ENCODE measurements at regions not wholly inside any gene's neighbourhood (a gene's known extent, or its start where the extent isn't known, plus 50 kb on each side); places are given as distances from the start of the nearest gene placed in this dataset.

DNA sequence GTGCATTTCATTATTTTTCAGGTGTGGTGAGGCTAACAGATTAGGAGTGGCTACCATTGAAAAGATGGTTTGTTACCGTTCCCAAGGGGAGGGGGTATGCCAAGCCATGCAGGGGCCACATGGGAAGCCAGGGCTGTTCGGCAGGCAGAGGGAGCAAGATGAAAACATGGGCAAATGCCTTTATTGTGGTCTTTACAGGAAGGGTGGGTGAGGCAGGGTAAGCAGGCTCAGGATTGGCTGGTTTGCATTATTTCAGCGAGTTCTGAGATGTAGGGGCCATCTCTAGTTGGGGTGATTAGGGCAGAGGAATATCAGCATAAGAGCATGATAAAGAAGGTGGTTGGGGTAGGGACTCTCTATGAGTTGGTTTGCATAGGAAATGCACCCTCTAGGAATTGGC is 117.6 kb downstream of the CCT6B start:
- no peak for DNase-seq (ENCODE audit: low spot score)
- Histone ChIP-seq H3K4me3 (no peak overlapping the region), H3K36me3 (ENCODE audit: insufficient read depth) (no peaks in the 10 kb centered on the region), H3K79me2 (replicated peaks; ENCODE audit: insufficient read depth) (no peaks in the 10 kb centered on the region), H3K4me2 (no peak overlapping the region), H2AFZ (no peak overlapping the region), H3K9me2 (ENCODE audit: insufficient read depth) (peaks cover 8% of the 10 kb centered on the region), H4K20me1 (replicated peaks; ENCODE audit: insufficient read depth) (no peaks in the 10 kb centered on the region), H3K27ac (ENCODE audit: low read depth) (no peak overlapping the region), H3F3A (replicated peaks; ENCODE audit: low read depth) (no peaks in the 10 kb centered on the region), H3K27me3 (ENCODE audit: insufficient read depth) (no peaks in the 10 kb centered on the region), H3K4me1 (ENCODE audit: insufficient read depth) (peaks cover 13% of the 10 kb centered on the region)
- no peaks in the 10 kb centered on the region for H3K9me3 Mint-ChIP-seq
- no peak overlapping the region for H3K4me3 Mint-ChIP-seq
- peaks cover 7% of the 10 kb centered on the region for H3K27me3 Mint-ChIP-seq (ENCODE audit: insufficient read depth, low read depth, poor library complexity)
- TF ChIP-seq POLR2AphosphoS5 (IDR thresholded peaks at IDR 0.05; ENCODE audit: low read depth) (no peak), JUNB (IDR thresholded peaks at IDR 0.05; ENCODE audit: unreplicated experiment) (no peak), ZNF331 (CRISPR knock-in tag; IDR thresholded peaks at IDR 0.05; ENCODE audit: low read depth) (no peak), STAT1 (IDR thresholded peaks at IDR 0.05; ENCODE audit: unreplicated experiment) (no peak), CREB1 (CRISPR knock-in tag; IDR thresholded peaks at IDR 0.05; ENCODE audit: low read depth) (no peak), ZNF114 (CRISPR knock-in tag; IDR thresholded peaks at IDR 0.05) (no peak), NANOG (IDR thresholded peaks at IDR 0.05; ENCODE audit: borderline replicate concordance) (no peak), EZH2phosphoT487 (IDR thresholded peaks at IDR 0.05; ENCODE audit: unreplicated experiment) (no peak)
- TF ChIP-seq, protein P1, sequence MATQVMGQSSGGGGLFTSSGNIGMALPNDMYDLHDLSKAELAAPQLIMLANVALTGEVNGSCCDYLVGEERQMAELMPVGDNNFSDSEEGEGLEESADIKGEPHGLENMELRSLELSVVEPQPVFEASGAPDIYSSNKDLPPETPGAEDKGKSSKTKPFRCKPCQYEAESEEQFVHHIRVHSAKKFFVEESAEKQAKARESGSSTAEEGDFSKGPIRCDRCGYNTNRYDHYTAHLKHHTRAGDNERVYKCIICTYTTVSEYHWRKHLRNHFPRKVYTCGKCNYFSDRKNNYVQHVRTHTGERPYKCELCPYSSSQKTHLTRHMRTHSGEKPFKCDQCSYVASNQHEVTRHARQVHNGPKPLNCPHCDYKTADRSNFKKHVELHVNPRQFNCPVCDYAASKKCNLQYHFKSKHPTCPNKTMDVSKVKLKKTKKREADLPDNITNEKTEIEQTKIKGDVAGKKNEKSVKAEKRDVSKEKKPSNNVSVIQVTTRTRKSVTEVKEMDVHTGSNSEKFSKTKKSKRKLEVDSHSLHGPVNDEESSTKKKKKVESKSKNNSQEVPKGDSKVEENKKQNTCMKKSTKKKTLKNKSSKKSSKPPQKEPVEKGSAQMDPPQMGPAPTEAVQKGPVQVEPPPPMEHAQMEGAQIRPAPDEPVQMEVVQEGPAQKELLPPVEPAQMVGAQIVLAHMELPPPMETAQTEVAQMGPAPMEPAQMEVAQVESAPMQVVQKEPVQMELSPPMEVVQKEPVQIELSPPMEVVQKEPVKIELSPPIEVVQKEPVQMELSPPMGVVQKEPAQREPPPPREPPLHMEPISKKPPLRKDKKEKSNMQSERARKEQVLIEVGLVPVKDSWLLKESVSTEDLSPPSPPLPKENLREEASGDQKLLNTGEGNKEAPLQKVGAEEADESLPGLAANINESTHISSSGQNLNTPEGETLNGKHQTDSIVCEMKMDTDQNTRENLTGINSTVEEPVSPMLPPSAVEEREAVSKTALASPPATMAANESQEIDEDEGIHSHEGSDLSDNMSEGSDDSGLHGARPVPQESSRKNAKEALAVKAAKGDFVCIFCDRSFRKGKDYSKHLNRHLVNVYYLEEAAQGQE (IDR thresholded peaks at IDR 0.05; ENCODE audit: unreplicated experiment): no peak
- TF ChIP-seq, protein P2, sequence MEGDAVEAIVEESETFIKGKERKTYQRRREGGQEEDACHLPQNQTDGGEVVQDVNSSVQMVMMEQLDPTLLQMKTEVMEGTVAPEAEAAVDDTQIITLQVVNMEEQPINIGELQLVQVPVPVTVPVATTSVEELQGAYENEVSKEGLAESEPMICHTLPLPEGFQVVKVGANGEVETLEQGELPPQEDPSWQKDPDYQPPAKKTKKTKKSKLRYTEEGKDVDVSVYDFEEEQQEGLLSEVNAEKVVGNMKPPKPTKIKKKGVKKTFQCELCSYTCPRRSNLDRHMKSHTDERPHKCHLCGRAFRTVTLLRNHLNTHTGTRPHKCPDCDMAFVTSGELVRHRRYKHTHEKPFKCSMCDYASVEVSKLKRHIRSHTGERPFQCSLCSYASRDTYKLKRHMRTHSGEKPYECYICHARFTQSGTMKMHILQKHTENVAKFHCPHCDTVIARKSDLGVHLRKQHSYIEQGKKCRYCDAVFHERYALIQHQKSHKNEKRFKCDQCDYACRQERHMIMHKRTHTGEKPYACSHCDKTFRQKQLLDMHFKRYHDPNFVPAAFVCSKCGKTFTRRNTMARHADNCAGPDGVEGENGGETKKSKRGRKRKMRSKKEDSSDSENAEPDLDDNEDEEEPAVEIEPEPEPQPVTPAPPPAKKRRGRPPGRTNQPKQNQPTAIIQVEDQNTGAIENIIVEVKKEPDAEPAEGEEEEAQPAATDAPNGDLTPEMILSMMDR (conservative IDR thresholded peaks at IDR 0.05; ENCODE audit: low read depth in 2 of 2): no peak
- TF ChIP-seq, protein P3, sequence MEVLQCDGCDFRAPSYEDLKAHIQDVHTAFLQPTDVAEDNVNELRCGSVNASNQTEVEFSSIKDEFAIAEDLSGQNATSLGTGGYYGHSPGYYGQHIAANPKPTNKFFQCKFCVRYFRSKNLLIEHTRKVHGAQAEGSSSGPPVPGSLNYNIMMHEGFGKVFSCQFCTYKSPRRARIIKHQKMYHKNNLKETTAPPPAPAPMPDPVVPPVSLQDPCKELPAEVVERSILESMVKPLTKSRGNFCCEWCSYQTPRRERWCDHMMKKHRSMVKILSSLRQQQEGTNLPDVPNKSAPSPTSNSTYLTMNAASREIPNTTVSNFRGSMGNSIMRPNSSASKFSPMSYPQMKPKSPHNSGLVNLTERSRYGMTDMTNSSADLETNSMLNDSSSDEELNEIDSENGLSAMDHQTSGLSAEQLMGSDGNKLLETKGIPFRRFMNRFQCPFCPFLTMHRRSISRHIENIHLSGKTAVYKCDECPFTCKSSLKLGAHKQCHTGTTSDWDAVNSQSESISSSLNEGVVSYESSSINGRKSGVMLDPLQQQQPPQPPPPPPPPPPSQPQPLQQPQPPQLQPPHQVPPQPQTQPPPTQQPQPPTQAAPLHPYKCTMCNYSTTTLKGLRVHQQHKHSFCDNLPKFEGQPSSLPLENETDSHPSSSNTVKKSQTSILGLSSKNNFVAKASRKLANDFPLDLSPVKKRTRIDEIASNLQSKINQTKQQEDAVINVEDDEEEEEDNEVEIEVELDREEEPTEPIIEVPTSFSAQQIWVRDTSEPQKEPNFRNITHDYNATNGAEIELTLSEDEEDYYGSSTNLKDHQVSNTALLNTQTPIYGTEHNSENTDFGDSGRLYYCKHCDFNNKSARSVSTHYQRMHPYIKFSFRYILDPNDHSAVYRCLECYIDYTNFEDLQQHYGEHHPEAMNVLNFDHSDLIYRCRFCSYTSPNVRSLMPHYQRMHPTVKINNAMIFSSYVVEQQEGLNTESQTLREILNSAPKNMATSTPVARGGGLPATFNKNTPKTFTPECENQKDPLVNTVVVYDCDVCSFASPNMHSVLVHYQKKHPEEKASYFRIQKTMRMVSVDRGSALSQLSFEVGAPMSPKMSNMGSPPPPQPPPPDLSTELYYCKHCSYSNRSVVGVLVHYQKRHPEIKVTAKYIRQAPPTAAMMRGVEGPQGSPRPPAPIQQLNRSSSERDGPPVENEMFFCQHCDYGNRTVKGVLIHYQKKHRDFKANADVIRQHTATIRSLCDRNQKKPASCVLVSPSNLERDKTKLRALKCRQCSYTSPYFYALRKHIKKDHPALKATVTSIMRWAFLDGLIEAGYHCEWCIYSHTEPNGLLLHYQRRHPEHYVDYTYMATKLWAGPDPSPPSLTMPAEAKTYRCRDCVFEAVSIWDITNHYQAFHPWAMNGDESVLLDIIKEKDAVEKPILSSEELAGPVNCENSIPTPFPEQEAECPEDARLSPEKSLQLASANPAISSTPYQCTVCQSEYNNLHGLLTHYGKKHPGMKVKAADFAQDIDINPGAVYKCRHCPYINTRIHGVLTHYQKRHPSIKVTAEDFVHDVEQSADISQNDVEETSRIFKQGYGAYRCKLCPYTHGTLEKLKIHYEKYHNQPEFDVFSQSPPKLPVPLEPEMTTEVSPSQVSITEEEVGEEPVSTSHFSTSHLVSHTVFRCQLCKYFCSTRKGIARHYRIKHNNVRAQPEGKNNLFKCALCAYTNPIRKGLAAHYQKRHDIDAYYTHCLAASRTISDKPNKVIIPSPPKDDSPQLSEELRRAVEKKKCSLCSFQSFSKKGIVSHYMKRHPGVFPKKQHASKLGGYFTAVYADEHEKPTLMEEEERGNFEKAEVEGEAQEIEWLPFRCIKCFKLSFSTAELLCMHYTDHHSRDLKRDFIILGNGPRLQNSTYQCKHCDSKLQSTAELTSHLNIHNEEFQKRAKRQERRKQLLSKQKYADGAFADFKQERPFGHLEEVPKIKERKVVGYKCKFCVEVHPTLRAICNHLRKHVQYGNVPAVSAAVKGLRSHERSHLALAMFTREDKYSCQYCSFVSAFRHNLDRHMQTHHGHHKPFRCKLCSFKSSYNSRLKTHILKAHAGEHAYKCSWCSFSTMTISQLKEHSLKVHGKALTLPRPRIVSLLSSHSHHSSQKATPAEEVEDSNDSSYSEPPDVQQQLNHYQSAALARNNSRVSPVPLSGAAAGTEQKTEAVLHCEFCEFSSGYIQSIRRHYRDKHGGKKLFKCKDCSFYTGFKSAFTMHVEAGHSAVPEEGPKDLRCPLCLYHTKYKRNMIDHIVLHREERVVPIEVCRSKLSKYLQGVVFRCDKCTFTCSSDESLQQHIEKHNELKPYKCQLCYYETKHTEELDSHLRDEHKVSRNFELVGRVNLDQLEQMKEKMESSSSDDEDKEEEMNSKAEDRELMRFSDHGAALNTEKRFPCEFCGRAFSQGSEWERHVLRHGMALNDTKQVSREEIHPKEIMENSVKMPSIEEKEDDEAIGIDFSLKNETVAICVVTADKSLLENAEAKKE (CRISPR knock-in tag; IDR thresholded peaks at IDR 0.05): no peak
- TF ChIP-seq, protein P4, sequence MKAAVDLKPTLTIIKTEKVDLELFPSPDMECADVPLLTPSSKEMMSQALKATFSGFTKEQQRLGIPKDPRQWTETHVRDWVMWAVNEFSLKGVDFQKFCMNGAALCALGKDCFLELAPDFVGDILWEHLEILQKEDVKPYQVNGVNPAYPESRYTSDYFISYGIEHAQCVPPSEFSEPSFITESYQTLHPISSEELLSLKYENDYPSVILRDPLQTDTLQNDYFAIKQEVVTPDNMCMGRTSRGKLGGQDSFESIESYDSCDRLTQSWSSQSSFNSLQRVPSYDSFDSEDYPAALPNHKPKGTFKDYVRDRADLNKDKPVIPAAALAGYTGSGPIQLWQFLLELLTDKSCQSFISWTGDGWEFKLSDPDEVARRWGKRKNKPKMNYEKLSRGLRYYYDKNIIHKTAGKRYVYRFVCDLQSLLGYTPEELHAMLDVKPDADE (IDR thresholded peaks at IDR 0.05): no peak
- H3K27ac Mint-ChIP-seq: no peak overlapping the region
- ATAC-seq: no peak
- H3K4me1 Mint-ChIP-seq: peaks cover 22% of the 10 kb centered on the region
- no peaks in the 10 kb centered on the region for H3K36me3 Mint-ChIP-seq (ENCODE audit: low read depth)
